GM18867 (cell line): ENCODE measurements at regions not wholly inside any gene's neighbourhood (a gene's known extent, or its start where the extent isn't known, plus 50 kb on each side); places are given as distances from the start of the nearest gene placed in this dataset.
"Not testable (repeated sequence)": the region's sequence is repeated elsewhere in the genome, so short reads cannot be mapped to it uniquely, and the experiment has no call there.

Experiments
- ATAC-seq: cut with Tn5 transposase; IDR thresholded peaks from one replicate; pipeline ENCODE4 v1.9.1; 2021; ENCODE audit warnings: mild to moderate bottlenecking, moderate library complexity; ENCODE audit not compliant: unreplicated experiment

DNA sequence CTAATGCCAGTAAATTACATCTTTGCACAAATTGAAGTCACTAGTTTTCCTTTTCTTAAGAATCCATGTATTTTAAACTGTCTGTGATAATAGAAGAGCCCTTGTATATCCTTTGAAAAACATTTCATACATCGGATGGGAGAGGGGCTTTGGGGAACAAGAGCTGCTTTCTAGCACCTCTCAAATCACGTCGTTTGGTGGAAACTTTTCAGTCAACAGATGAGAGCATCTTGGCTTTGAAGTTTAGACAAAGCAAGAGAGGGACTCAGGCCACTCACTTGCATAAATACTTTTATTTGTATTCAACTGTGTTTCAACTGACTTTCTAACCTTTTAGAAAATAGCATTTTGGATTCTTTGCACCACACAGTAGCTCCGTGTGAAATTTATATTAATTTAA is 502.3 kb upstream of the IMPG1 start:
- no peak for ATAC-seq

DNA sequence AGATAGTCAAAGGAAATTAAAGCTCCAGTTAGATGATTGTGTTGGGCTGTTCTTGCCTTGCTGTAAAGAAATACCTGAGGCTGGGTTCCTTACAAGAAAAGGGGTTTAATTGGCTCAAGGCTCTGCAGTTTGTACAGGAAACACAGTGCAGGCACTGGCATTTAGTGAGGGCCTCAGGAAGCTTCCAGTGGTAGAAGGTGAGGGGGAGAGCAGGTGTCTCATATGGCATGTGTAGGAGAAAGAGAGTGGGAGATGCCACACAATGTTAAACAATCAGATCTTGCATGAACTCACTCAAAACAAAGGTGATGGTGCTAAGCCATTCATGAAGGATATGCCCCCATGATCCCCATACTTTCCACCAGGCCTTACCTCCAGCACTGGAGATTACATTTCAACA is 493.5 kb upstream of the IMPG1 start:
- no peak for ATAC-seq

DNA sequence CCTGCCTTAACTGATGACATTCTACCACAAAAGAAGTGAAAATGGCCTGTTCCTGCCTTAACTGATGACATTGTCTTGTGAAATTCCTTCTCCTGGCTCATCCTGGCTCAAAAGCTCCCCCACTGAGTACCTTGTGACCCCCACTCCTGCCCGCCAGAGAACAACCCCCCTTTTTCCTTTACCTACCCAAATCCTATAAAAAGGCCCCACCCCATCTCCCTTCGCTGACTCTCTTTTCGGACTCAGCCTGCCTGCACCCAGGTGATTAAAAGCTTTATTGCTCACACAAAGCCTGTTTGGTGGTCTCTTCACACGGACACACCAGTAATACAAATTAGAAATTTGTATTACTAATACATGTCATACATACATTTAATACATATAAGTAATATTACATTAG is 489.9 kb upstream of the IMPG1 start:
- ATAC-seq: not testable (repeated sequence)

DNA sequence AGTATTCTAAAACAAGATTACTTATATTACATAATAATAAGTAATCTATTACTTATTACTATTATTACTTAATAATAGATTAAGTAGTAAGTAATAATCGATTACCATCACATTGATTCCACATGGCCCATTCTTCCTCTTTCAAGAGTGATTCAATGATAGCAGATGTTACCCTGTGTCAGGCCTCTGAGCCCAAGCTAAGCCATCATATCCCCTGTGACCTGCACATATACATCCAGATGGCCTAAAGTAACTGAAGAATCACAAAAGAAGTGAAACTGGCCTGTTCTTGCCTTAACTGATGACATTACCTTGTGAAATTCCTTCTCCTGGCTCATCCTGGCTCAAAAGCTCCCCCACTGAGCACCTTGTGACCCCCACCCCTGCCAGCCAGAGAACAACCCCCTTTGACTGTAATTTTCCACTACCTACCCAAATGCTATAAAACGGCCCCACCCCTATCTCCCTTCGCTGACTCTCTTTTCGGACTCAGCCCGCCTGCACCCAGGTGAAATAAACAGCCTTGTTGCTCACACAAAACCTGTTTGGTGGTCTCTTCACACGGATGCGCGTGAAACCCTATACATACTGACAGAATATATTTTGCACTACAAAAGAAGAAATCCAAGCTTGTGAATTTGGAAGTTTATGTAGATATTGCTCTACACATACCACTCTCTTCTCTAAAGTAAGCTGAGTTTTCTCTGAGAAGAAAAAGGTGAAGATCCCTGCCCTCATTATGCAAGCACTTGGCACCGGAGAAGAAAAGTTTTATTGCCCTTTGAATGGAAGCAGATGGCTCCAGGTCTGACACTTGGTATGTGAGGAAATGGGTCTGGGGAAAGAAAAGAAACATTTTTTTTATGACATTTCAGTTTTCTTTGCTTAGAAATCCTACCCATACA is 488.6 kb upstream of the IMPG1 start:
- not testable (repeated sequence) for ATAC-seq

DNA sequence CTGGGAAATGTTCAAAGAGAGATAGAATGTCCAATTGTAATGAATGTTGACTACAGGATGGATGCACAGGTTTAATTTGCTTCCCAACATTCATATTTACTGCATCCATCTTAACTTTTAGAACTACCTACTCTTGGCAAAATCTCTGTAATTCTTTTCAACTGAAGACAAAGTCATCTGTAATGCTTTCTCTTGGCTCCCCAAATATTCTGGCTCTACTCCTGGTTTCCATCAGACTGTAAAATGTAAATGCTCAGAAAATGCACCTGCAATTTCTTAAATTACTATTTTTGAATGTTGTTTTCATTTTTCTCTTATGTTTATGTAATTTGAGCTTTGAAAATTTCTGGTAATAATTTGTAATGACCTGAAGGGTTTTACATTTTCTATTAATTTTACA is 480.8 kb upstream of the IMPG1 start:
- no peak for ATAC-seq

DNA sequence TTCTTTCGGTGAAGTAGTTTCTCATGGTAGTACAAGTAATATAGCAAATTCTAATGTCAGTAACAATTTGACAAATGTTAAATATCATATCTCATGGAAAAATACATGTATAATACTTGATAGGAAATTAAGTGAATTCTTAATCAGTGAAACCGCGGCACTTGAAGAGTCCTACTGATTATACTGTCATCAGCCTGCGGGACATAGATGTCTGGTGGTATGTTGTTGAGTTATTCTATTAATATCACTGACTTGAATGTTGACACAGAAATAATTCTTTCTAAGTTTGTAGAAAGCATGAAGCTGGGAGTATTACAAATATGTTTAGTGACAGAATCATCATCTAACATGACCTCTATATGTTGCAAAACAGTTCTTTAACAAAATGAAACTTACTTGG is 479.8 kb upstream of the IMPG1 start:
- ATAC-seq: no peak

DNA sequence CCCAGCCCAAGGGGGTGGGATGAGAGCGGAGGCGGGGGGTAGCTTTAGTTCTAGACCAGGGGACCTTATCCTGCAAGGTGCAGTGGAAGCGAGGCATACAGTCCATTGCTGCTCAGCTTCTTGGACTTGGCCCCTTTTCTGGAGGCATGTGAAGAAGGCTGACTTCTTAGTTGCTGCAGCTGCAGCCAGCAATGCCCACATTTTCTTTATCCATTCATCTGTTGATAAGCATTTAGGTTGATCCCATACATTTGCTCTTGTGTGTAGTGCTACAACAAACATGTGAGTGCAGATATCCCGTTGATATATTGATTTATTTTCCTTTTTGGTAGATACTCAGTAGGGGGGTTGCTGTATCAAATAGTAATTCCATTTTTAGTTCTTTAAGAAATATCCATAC is 461.2 kb upstream of the IMPG1 start:
- ATAC-seq: no peak

DNA sequence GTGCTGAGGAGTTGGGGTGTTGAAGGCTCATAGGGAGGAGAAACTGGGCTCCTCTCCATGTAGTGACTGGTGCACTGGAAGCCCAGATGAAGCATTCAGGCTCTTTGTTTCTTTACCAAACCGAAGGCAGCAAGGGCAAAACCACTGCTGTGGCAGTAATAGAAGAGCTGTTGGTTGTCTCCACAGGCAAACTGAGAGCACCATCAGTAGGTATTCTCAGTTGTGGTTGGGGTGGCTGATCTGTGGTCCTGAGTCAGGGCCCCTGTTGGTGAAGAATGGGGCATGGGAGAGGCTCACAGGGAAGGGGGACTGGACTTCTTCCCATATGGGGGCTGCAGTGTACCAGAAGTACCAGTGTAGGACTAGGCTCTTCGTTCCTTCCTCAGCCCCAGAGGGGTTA is 460.2 kb upstream of the IMPG1 start:
- ATAC-seq: no peak

DNA sequence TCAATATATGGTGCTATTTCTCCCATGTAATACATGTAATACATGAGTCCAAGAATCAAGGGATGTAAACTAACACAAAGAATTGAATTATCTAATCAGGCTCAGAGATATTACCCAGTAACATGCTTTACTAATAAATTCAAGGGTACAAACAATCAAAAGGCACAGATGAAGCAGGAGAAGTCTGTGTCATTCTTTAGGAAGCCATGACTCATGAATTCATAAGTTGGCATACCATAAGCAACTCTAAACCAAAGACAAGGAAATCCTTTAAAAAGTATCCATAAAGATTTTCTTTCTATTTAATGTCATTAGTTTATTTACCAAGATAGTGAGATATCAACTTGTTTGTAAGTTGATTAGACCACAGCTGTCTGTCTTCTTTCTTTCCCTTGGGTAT is 446.0 kb upstream of the IMPG1 start:
- ATAC-seq: no peak

DNA sequence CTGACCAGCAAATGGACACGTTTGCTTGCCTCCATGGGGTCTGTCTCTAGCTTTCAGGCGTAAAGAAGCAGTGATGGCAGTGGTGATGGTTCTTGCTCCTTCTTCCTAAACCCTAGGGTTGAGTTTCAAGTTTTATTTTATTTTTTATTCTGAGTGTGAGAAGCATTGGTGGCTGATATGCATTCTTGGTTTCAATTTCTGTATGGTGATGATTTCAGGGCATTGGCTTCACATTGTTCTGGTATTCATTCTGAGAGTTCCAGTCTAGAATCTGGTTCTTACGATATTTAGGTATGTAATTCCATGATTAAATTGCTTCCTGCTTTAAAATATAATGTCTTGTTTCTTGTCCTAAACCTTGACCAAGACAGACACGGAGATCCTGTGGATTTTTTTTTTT is 444.5 kb upstream of the IMPG1 start:
- peak; percentile 78 for ATAC-seq

DNA sequence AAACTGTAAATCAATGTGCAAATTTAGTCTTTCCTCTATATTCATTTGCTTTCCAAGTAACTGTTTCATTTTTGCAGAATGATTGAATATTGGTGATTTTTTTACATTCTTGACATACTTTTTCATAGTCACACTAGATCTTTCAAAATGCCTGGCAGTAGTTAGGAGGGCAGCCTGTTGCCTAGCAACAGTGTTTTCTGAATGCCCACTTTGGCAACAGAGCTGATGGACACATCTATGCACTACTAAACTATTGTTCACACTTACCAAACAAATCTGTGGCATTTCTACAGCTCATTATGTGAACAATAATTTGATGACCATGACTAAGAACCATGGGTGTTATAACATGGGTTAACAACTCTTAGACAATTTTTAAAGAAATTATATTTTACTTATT is 438.0 kb upstream of the IMPG1 start:
- no peak for ATAC-seq

DNA sequence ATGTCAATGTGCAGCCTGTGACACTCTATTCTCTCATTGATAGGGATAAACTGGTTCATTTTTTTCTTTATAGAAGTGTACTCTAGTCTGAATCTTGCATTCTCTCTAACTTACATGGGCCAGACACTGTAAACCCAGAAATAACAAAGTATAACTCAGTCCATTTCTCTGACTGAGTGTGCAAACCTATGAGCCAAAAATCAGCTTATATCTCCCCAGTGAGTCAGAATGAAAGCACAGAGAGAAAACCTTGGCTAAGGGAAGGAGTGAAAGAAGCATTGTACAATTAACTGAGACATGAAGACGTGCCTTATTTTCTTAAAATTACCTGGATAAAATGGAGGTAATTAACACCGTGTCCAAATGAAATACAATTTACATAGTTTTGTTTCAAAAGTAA is 436.9 kb upstream of the IMPG1 start:
- no peak for ATAC-seq

DNA sequence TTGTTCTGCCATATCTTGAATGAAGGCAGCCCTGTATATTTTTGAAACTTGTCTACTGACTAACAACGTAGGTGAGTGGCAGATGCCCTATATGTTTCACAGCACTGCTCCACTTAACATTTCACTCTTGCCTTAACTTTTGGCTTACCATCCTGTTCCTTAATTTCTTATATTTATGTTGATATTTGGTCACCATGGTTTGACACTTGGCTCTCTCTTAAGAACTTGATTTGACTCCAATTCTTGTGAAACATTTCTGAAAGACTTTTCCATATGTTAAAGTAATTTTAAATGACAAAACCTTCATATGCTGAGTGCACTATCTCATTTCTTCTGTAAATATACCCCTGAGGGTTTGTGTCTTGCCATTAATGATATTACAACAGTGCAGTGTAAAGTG is 434.3 kb upstream of the IMPG1 start:
- ATAC-seq: no peak

DNA sequence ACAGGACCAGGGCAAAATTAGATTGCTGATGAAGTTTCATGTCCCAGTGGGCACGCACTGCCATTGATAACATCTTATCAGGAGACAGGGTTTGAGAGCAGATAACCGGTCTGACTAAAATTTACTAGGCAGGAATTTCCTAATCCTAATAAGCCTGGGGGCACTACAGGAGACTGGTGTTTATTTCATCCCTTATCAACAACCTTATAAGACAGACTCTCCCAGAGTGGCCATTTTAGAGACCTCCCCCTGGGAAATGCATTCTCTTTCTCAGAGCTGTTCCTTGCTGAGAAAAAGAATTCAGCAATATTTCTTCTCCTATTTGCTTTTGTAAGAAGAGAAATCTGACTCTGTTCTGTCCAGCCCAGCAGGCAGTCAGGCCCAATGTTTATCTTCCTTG is 423.4 kb upstream of the IMPG1 start:
- no peak for ATAC-seq

DNA sequence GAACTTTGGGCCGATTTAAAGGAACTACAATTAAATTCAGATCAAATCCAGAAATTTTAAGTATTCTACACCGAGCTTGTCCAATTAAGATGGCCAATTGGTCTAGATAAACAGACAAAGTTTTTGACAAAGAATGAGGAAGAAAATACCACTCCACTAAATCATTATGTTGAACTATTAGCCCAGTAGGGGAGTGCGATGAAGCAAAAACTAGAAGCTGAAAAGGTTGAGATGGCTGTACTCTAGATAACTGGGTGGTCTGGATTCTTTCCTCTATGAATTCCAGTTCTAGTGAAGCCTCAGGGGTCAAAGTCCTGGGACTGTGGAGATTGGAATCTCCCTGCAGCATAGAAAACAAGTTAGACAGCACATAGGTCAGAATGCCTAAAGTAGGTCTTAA is 418.9 kb upstream of the IMPG1 start:
- not testable (repeated sequence) for ATAC-seq

DNA sequence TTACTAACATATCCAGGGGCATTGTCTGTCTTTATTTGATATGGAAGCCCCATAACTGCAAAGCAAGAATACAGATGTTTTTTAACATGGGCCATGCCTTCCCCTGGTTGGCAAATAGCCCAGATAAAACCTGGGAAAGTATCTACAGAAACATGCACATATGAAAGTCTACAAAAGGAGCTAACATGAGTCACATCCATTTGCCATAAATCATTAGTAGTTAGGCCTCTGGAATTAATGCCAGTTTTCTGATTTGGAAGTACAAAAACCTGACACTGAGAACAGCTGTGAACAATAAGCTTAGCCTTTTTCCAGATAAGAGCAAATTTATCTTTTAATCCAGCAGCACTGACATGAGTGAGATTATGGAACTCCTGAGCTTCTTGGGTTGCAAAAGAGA is 418.0 kb upstream of the IMPG1 start:
- no peak for ATAC-seq

DNA sequence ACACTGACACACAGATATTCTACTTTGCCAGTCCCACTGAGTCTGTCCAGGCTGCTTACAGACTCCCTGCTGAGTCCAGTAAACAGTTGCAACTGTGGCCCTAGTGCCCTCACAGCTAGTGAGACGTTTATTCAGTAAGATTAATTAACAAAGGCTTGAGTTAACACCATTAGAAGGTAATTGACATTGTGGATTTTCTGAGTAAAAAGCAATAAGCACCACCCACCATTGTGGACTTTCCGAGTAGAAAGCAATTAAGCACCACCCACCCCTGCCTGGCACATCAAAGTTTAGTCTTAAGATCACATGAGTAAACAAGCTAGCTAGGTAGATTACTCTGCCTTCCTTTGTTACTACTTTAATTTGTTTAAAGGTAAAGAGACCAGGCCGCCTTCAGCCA is 408.6 kb upstream of the IMPG1 start:
- ATAC-seq: no peak

DNA sequence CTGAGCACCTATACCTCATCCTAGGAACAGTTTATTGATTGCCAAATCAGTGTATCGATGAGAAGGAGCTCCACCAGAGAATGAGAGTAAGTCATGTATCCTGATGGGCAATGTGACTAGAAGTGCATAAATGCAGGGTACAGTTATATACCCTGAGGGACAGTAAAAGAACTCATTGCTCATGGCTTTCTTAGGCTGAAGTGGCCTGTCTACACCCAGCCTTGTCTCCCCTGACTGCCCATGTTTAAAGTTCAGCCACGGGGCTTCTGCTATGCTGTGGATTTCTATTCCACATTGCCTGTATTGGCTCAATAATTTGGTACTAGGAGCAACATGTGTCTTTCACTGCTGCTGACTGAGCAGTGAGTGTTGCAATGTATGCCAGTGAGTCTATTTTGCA is 400.4 kb upstream of the IMPG1 start:
- ATAC-seq: no peak

DNA sequence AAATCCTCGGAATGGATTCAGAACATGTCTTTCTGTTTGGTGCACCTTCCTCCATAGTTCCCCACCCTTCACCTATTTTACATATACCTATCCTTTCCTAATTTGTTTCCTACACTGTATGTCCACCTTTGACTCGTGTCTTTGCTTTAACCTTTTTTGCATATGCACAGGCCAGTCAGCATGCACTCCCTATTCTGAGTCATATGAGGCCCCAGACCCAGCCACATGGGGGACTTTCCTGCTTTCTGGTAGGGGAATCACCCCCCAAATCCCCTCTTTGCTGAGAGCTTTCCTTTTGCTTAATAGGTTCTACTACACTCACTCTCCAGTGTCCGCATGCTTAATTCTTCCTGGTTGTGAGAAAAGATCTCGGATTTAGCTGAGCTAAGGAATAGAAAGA is 393.8 kb upstream of the IMPG1 start:
- no peak for ATAC-seq

DNA sequence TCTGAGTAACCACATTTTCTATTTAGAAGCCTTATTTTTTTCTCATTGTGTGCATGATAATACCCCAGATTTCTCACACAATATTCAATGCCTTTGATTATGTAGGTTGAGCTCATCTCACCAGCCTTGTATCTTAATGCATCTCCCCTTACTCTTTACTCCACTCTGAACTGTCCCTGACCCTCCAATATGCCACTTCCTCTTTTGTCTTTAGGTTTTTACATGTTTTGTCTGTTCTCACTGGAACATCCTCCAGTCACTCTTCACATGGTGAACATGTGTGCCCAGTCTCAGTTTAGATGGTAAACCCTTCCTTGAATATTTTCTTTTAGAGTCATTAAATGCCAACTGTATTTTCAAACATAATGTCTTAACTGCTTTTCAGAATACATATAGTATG is 392.9 kb upstream of the IMPG1 start:
- no peak for ATAC-seq

DNA sequence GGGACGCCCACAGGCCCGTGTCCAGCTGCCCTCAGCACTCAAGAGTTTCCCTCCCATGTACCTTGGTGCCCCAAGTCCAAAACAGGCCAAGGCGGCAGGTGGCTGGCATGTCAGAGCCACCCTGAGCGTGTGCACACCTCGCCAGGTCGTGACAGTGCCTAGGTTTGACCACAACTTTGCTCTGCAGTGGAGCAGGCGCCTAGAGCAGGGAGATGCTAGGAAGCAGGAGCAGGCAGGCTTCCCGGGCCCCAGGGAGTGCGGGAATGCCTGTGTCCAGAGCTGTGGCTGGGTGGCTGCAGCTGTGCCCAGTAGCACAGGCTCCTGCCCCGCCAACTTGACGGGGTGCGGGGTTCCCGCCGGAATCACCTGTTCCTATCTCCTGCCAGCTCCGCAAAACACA is 380.8 kb upstream of the IMPG1 start:
- ATAC-seq: no peak

DNA sequence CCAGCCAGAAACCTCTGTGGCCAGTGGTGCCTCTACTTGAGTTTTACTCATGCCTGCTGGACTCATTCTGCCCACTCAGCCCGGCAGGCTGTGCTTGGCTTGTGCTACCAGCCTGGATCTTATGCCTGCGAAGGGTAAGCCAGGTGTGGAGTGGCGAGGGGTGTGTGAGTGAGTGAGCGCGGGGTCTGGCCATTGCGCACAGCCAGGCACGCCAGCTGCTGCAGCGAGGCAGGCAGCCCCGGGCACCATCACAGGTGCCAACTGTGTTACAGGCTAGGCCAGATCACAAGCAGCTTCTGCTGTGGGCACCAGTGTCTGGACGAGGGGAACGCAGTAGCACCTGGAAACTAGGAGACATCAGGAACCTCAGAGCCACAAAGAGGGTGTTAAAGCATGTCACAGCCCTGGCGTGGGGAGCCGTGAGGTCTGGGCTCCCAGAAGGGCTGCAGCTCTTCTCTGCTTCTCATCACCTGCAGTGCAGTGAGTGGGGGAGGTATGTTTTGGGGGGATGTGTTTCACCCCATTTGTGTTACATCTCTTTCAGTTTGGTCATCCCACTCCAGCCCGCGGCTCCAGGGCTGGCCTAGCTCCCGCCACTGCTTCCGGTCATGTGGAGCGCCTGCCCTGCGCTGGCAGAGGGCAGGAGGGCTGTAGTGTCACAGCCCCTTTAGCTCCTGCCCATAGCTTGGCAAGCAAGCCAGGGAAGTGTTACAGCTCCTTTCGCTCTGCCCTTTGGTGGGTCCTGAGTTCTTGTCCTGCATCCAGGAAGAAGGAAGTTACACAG is 379.7 kb upstream of the IMPG1 start:
- ATAC-seq: no peak
